ENCODE measurements at regions not wholly inside any gene's neighbourhood (a gene's known extent, or its start where the extent isn't known, plus 50 kb on each side); places are given as distances from the start of the nearest gene placed in this dataset.

GRCh38 chr4:173879509-173879908 is 349.5 kb upstream of the HAND2 start (continued):
- TF ChIP-seq CHD1 (IDR thresholded peaks at IDR 0.05; ENCODE audit: low read depth, low read length) = no peak
- TF ChIP-seq TBP (IDR thresholded peaks at IDR 0.05; ENCODE audit: low read depth, low read length) = no peak
- TF ChIP-seq GTF2F1 (IDR thresholded peaks at IDR 0.05; ENCODE audit: borderline replicate concordance, low read depth, low read length) = no peak
